NCI-H524 (cell line): ENCODE measurements at regions not wholly inside any gene's neighbourhood (a gene's known extent, or its start where the extent isn't known, plus 50 kb on each side); places are given as distances from the start of the nearest gene placed in this dataset.

Experiments
- DNase-seq, 2 experiments: peaks; one replicate each; lab custom pipeline; 2025; lab: John Stamatoyannopoulos, UW

DNA sequence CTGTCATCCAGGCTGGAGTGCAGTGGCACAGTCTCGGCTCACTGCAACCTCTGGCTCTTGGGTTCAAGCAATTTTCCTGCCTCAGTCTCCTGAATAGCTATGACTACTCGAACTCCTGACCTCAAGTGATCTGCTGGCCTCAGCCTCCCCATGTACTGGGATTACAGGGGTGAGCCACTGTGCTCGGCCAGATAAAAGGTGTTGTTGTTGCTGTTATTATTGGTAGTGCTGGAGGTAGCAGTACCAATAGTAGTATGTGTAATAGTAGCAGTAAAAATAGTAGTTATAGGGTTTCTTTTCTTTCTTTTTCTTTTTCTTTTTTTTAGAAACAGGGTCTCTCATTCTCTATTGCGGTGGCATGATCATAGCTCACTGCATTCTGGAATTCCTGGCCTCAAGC, 592.1 kb downstream of the ARAP2 start:
- DNase-seq, result no peak

DNA sequence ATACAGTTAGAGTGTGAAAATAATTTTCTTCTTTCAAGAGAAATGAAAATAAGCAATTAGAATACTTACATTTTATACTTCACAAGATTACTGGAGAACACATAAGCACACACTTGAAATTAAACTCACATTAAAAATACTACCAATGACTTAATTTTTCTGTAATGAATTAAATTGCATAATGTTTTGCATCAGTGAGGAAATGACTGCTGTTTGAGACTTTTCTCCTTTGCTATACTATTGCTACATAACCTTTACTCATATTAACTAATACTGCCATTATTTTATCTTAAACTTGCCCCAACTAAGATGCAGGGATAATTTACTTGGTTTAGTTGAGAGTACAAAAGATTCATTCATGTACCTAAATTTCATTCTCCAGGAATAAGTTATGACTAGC, 590.9 kb downstream of the ARAP2 start:
- no peak for DNase-seq

DNA sequence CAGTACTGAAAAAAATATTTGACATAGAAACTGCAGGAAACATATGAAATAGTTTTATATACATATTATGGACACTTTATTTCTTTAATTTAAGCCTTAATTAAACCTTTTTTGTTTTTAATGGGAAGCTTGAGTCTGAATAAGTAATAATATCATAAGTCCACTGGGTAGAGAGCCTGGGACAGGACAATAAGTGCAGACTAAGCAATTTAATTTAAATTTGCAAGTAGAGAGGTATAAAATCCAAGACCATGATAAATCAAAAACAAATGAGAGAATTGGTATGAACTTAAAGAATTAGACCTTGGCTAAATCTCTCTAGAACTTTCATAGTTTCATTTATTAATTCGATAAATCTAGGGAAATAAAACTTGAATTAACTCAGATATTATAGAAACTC, 571.2 kb downstream of the ARAP2 start:
- DNase-seq, result no peak

DNA sequence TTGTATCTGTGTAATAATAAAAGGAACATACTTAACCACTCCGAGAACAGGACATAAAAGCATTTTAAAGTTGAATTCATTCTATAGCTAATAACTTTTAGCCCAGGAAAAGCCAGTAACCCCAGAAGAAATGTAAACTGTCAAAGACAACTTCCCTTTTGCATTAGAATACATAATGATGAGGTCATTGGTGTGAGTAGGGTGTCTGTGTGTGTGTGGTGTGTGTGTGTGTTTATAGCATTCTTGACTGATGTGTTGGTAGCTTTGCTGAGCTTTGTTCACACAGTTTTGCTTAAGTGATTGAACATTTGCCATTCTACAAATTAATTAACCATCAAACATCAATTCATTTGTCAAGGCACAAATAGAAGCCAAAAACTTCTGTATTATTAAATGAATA, 559.6 kb downstream of the ARAP2 start:
- no peak for DNase-seq

DNA sequence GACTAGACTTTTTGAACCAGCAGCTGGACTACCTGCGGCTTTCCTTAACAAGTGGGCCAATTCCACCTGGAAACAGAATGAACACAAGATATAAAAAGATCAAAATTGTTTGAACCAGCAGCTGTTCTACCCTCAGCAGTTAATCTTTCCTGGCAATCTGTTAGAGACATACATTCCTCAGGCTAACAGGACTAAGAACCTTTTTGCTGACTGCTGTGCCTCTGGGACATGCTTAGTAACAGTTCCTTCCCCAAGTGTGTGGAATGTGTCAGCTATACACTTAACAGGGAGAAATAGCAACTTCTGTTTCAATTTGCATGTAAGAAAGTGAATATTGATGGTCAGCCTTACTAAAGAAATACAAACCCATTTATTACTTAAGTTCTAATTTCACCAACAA, 554.4 kb downstream of the ARAP2 start:
- DNase-seq, result peak; percentile 50 to 89

DNA sequence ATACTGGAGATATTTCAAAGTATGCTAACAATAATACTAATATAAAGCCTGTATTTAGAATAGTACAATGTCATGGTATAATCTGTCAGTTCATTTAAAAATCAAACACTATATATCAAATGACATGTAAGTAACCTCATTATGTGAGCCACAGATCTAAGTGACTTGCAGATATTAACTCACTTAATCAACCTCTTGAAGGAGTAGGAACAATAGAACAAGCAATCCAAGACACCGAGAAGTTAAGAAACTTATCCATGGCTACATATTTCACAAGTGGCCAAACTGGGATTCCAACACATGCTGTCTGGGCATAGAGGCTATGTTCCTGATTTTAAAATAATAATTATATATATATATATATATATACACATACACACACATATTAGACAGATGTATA, 554.0 kb downstream of the ARAP2 start:
- DNase-seq, result peak in 1 of 2 experiments; percentile 28

DNA sequence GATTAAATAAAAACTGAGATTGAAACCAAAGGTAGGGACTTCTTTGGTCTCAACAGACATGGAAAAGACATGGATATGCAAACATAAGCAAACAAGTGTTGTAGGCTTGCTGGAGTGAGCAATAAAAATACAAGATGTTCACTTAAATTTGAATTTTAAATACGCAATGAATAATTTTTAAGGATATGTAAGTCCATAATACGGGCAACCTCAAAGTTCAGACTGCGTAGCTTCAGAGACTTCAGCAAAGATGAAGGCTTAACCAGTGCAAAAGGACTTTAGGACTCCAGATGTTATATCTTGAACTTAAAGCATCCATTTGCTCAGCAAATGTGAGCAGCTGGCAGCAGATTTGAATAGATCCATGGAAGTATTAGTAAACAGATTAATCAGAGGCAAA, 549.3 kb downstream of the ARAP2 start:
- peak; percentile 71 to 92 for DNase-seq

DNA sequence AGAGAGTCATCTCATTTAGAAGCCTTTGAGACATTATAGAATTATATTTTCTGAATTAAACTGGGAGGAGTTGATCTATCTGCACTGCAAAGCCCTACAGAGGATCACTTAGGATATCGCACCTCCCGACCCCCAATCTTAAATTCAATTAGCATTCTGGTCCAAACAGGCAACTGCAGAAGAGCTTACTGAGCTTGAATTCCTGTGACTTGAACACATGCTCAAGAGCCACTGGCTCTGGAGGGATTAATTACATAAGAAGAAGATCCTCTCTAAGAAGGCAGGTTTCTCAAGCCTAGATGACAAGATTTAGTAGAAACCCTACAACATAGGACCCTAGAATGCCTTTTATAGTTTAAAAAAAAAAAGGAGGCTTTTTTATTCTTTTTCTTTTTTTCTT, 548.9 kb downstream of the ARAP2 start:
- peak; percentile 82 to 93 for DNase-seq

DNA sequence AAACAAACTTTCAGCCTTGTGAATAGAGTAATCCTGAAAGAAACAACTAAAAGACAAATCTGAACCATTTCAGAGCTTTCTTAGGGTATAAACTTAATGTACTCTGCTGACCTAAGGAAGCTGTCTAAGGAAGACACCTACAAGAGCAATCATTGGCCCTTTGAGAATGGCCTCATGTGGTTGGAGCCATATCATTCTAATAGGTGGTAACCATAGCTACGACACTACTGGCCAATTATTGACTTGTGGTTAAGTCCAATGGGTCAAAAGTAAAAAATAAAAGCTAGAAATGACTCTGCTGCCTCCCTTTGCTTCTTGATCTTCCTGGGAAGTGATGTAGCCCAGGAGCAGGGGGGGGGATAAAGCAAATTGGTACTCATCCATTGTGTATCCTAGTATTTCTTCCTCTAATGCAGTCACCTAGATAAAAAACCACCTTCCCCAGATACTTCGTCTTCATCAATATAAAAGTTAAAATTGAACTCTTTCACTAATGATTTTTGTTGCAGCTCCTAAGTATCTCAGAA, 547.0 kb downstream of the ARAP2 start:
- DNase-seq, result no peak

DNA sequence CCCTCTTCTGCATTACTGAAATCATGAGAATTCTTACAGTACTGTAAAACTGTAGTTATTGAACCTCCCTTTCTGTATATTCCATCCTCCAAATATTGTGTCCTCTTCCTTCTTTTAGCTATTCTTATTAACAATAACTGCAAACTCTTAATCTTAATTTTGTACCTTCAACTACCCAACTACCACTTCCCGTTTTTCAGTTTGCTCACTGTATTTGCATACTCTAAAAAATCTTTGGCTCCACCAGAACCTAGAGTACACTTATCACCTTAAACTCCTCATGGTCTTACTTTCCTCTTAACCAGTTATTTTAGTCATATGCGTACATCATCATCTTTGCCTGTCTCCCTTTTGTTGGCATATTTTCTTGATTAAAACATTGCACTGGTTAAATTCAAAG, 543.7 kb downstream of the ARAP2 start:
- no peak for DNase-seq

DNA sequence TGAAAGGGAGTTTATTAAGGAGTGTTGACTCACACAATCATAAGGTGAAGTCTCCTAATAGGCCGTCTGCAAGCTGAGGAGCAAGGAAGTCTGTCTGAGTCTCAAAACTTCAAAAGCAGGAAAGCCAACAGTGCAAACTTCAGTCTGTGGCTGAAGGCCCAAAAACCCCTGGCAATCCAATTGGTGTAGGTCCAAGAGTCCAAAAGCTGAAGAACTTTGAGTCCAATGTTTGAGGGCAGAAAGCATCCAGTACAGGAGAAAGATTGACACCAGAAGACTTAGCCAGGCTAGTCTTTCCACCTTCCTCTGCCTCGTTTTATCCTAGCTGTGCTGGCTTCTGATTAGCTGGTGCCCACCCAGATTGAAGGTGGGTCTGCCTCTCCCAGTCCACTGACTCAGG, 535.2 kb downstream of the ARAP2 start:
- no peak for DNase-seq

DNA sequence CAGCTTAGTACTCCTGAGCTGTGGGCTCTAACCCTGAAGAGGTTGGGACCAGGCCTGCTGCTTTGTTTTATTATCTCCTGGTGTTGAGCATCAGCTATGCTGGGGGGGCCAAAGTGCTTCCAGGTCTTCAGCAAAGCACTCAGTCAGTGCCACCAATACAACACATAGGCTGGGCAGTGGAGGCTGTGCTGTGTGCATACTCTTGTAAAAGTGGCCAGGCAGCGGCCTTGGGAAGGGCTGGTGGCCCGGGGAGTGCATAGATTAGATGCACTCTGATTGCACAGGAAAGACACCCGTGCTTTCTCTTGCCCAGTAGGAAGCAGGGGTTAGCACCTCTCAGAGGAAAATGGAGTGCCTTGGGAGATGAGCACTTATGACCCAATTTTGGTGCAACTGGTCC, 534.0 kb downstream of the ARAP2 start:
- DNase-seq, result no peak

DNA sequence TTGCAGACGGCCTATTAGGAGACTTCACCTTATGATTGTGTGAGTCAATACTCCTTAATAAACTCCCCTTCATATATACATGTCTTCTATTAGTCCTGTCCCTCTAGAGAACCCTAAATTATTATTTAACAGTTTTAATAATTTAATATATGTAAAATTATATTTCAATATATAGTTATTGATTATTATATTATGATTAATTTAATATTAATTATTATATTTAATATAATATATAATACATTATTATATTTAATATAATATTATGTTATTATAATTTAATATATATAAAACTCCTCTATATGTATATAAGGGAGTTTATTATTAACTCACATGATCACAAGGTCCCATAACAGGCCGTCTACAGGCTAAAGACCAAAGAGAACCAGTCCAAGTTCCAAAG, 533.2 kb downstream of the ARAP2 start:
- DNase-seq, result no peak

DNA sequence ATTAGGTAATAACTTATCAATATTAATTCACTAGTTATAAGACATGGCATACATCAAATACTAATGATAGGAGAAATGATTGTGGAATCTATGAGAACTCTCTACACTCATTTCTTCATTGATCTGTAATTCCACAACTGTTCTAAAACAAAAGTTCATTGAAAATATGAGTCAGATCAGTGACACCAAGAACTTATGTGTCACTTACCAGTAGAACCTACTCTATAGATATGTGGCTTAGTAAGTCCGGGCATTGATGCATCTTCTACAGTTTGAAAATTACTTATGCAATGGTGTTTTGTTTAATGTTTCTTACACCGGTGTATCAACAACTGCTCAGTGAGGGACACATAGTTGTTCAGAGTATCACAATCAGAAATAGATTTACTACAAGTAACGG, 520.3 kb downstream of the ARAP2 start:
- DNase-seq, result no peak

DNA sequence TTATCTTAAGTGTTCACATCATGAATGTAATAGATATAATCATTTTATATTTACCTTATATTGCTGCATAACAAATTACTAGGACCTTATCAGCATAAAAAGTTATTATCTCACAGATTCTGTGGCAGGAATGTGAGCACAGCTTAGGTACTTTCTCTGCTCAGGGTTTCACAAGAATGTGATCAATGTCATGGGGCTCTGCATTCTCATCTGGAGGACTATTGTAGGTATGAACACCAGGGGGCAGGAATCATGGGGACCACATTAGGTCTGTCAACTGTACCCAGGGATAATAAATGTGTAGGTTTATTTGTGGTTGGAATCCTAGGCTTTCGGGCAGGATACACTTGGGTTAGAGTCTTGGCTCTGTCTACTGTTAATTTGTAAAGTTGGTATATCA, 519.2 kb downstream of the ARAP2 start:
- no peak for DNase-seq

DNA sequence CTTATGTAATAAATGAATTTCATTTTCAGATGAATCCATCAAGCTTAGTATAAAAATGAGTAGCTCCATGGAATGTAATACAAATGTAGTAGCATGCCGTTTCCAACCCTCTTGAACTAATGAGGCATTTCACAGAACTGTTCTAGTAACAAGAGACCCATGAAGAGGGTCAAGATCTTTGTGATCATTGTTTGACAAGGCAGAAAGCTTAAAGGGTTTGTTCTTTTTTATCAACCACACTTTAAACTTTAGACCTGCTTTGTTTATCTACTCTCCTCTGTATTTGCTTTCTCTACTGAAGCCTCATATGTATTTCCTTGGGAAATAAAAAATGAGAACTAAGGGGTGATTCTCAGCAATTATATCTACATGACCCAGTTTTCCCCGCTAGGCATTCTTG, 513.9 kb downstream of the ARAP2 start:
- no peak for DNase-seq

DNA sequence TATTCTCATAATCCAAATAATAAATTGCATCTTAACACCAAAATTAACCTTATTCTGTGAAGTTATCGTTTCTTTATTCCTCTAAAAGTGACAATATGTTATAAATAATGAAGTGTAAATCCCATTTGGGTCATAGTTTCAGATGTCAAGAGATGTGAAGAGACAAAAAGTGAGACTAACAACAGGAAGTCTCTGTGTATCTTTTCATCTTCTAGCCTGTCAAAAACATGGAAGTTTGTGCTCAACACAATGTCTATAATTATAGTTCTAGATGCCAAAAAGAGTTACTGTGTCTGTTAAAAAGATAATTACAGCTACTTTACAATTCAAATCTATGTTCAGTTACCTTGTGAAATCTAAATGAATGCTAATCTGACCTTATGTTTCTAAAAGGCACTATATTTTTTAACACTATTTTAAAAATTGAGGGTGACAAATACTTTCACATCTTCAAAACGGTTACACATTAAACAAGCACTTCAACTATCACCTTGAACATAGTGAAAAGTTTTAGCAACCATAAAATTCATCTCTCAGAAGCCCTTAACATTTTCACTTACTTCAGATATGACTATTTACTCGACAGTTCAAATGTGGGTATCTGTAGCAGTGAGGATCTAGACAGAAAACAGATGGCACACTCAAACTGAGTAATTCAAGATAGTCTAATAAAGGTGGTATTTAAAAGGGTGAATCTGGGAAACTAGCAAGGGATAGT, 509.8 kb downstream of the ARAP2 start:
- peak in 1 of 2 experiments; percentile 20 for DNase-seq

DNA sequence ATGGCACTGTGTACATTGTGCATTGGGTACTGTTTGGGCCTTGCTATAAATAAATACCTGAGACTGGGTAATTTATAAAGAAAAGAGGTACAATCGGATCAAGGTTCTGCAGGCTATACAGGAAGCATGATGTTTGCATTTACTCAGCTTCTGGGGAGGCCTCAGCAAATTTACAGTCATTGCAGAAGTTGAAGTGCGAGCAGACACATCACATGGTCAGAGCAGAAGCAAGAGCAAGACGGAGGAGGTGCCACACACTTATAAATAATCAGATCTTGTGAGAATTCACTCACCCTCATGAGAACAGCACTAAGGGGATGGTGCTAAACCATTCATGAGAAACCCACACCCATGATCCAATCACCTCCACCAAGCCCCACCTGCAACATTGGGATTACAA, 505.0 kb downstream of the ARAP2 start:
- no peak for DNase-seq

DNA sequence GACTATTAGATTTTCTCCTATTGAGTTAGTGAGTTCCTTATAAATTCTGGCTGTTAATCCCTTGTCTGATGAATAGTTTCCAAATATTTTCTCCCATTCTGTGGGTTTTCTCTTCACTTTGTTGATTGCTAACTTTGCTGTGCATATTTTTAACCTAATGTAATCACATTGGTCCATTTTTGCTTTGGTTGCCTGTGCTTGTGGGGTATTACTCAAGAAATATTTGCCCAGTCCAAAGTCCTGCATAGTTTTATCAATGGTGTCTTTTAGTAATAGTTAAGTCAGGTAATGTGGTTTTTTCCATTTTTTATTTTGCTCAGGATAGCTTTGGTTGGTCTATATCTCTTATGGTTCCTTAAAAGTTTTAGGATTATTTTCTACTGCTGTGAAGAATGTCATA, 490.3 kb downstream of the ARAP2 start:
- DNase-seq, result no peak

DNA sequence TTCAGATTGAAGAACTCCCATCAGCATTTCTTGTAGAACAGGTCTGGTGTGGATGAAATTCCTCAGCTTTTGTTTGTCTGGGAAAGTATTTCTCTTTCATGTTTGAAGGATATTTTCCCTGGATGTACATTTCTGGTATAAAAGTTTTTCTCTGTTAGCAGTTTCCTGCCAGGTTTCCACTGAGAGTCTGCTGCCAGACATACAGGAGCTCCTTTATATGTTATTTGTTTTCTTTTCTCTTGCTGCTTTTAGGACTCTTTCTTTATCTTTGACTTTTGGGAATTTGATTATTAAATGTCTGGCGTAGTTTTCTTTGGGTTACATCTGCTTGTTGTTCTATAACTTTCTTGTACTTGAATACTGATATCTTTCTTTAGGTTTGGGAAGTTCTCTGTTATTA, 486.5 kb downstream of the ARAP2 start:
- DNase-seq, result no peak

DNA sequence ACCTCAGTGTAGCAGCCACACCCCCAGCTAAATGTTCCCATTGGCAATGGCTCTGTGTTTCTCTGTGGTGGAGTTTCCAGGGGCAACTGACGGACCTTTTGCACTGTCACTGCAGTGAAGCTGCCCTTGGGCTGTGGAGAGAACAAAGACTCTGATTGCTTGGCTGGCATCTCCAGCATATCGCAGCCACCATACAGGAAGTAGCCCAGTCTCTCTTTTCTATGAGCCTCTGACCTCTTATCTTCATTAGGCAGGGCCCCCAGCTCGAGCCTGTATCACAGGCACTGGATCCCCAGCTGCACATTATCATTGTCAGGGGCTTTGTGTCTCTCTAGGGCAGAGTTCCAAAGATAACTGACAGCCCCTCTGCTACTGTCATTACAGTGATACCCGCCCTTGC, 483.5 kb downstream of the ARAP2 start:
- no peak for DNase-seq

DNA sequence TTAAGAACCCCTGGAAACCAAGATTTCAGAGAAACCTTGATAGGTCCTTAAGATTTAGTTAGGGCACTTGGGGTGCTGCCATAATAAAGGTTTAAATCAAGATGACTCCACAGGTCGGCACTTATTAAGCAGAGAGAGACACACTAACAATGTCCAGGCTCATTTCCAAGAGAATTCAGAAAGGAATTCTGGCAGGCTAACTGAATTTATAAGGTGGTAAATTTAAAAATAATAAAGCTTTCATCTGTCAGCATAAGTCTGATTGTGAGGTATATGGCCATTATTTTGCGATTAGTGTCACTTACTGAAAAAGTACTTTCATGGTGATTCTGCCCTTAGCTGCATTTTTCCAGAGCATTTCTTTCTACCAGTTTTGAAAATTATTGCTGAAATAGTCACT, 472.7 kb downstream of the ARAP2 start:
- no peak for DNase-seq

DNA sequence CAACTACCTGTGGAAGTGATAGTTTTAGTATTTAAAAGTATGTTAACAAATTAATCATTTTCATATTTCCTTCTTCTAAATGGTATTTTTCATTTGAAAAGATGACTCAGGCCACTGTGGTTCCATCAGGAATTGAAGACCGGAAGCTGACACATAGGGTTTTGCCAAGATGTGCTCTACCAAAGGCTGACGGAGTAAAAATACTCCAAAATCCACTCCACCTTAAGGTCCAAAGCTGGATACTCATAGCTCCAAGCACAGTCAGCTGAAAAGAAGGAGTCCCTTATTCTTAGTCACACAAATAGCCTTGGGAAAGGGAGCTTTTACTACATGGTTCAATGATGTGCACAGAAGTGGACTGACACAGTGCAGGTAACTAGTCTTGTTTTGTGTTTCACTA, 472.0 kb downstream of the ARAP2 start:
- DNase-seq, result no peak

DNA sequence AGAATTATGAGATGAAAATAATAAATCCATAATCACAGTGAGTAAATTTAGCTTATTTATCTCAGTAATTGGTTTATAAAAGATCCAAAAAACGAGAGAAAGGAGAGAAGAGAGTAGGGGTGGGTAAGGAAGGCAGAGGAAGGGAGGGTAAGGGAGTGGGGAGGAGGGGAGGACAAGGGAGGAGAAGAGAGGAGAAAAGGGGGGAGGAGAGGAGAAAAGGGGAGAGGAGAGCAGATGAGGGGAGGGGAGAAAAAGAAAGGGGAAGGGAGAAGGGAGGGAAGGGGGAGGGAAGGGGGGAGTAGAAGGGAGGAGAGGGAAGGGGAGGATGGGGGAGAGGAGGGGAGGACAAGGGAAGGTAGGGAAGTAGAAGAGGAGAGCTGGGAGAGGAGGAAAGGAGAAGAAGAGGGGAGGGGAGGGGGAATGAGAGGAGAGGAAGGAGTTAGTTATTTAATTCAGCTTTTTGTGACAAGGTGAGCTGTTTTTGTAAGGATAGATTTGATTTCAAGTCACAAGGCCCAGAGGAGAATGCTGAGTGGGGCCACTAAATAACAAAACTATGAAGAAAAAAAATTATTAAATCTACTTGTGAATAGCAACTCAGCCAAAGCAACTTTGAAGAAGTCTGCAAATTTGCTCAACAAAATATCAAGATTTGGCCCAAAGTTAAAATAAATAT, 454.3 kb downstream of the ARAP2 start:
- DNase-seq, result no peak
